22Rv1 (cell line): ENCODE measurements at regions not wholly inside any gene's neighbourhood (a gene's known extent, or its start where the extent isn't known, plus 50 kb on each side); places are given as distances from the start of the nearest gene placed in this dataset.

Experiments used
- CTCF ChIP-seq: fragments of 450-650 bp; IDR thresholded peaks from 2 replicates; pipeline ENCODE4 v1.5.1; 2017; ENCODE audit warnings: mild to moderate bottlenecking
- ZFX ChIP-seq: fragments of 450-650 bp; IDR thresholded peaks from 2 replicates; pipeline ENCODE4 v1.6.1; 2017; ENCODE audit warnings: antibody characterized with exemption, borderline replicate concordance

- TF ChIP-seq CTCF (no peak), ZFX (no peak)
Measured at GRCh38 chr17:74051348-74051747, 152.1 kb upstream of the RPL38 start.
